ENCODE measurements at regions not wholly inside any gene's neighbourhood (a gene's known extent, or its start where the extent isn't known, plus 50 kb on each side); places are given as distances from the start of the nearest gene placed in this dataset.

- TF ChIP-seq POLR2A (IDR thresholded peaks at IDR 0.05) = no peak
- TF ChIP-seq CTCF (IDR thresholded peaks at IDR 0.05) = no peak
- no peak overlapping the region for H3K4me3 ChIP-seq (replicated peaks in 1 of 3)
- H3K27ac ChIP-seq = no peak overlapping the region
- no peaks in the 10 kb centered on the region for H3K27me3 ChIP-seq
- peaks cover 11 to 14% of the 10 kb centered on the region in 2 donors for H3K4me1 ChIP-seq
- WGBS, 2 donors = 40 to 45% methylated on average over 1 of the region's 1 CpG
- intact Hi-C loops (cut with DNase I) = no loop called here
- no peak for DNase-seq
- H3K9me3 ChIP-seq = no peaks in the 10 kb centered on the region
- H3K36me3 ChIP-seq = no peaks in the 10 kb centered on the region
Measured at GRCh38 chr4:86481440-86481839, 112.7 kb upstream of the PTPN13 start.

- H3K4me3 ChIP-seq (replicated peaks in 1 of 3) = no peak overlapping the region
- no peaks in the 10 kb centered on the region for H3K36me3 ChIP-seq
- no peaks in the 10 kb centered on the region for H3K27me3 ChIP-seq
- no peak for DNase-seq
- TF ChIP-seq POLR2A (IDR thresholded peaks at IDR 0.05) (no peak), CTCF (IDR thresholded peaks at IDR 0.05) (peak in 2 of 6 experiments; percentile 20 to 23)
- H3K4me1 ChIP-seq = peaks cover 11 to 14% of the 10 kb centered on the region in 2 donors
- H3K27ac ChIP-seq = no peak overlapping the region
- WGBS, 2 donors = 30 to 47% methylated on average over 5 of the region's 5 CpGs
- intact Hi-C loops (cut with DNase I) = no loop called here
- H3K9me3 ChIP-seq = no peaks in the 10 kb centered on the region
Measured at GRCh38 chr4:86482306-86483172, 111.6 kb upstream of the PTPN13 start.

- H3K27me3 ChIP-seq = no peaks in the 10 kb centered on the region
- H3K27ac ChIP-seq = no peak overlapping the region
- no peak overlapping the region for H3K4me3 ChIP-seq (replicated peaks in 1 of 3)
- no peaks in the 10 kb centered on the region for H3K9me3 ChIP-seq
- H3K4me1 ChIP-seq = peaks cover 11 to 14% of the 10 kb centered on the region in 2 donors
- TF ChIP-seq CTCF (IDR thresholded peaks at IDR 0.05) = no peak
- no peak for TF ChIP-seq POLR2A (IDR thresholded peaks at IDR 0.05)
- WGBS, 2 donors = 41 to 42% methylated on average over 2 of the region's 2 CpGs
- H3K36me3 ChIP-seq = no peaks in the 10 kb centered on the region
- intact Hi-C loops (cut with DNase I) = no loop called here
- no peak for DNase-seq
Measured at GRCh38 chr4:86483173-86483490, 111.0 kb upstream of the PTPN13 start.

- H3K4me1 ChIP-seq = peaks cover 11 to 14% of the 10 kb centered on the region in 2 donors
- no peaks in the 10 kb centered on the region for H3K36me3 ChIP-seq
- intact Hi-C loops (cut with DNase I) = no loop called here
- no peak overlapping the region for H3K27ac ChIP-seq
- no peak overlapping the region for H3K4me3 ChIP-seq (replicated peaks in 1 of 3)
- no peak for TF ChIP-seq CTCF (IDR thresholded peaks at IDR 0.05)
- no peak for TF ChIP-seq POLR2A (IDR thresholded peaks at IDR 0.05)
- no peak for DNase-seq
- no peaks in the 10 kb centered on the region for H3K9me3 ChIP-seq
- no peaks in the 10 kb centered on the region for H3K27me3 ChIP-seq
- 63 to 66% methylated on average over 2 of the region's 2 CpGs for WGBS, 2 donors
Measured at GRCh38 chr4:86483773-86484172, 110.3 kb upstream of the PTPN13 start.

- Histone ChIP-seq H3K27ac (no peak overlapping the region), H3K4me3 (replicated peaks in 1 of 3) (no peak overlapping the region), H3K4me1 (peaks cover 11 to 14% of the 10 kb centered on the region in 2 donors), H3K36me3 (no peaks in the 10 kb centered on the region), H3K27me3 (no peaks in the 10 kb centered on the region), H3K9me3 (no peaks in the 10 kb centered on the region)
- no peak for DNase-seq
- intact Hi-C loops (cut with DNase I) = no loop called here
- TF ChIP-seq CTCF (IDR thresholded peaks at IDR 0.05) (no peak), POLR2A (IDR thresholded peaks at IDR 0.05) (no peak)
- 89 to 94% methylated on average over 3 of the region's 3 CpGs for WGBS, 2 donors
Measured at GRCh38 chr4:86484241-86484640, 109.9 kb upstream of the PTPN13 start.
